ENCODE measurements at regions not wholly inside any gene's neighbourhood (a gene's known extent, or its start where the extent isn't known, plus 50 kb on each side); places are given as distances from the start of the nearest gene placed in this dataset.

DNA sequence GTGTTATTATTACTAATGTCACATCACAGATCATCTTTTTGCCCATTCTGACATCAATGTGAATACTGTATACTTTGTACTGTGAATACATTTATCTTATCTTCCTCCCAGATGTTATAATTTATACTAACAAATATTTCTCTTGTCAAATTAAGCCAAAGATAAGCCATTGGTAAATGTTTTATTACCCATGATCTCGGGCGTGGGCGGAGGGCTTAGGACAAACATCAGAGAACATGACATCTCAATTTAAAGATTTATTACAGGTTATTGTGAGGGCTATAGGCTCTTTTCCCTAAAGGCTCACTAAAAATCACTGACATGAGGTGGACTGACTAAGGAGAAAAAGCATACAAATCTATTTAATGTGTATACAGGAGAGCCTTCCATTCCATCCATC is 58.2 kb upstream of the DGKB start:
- DNase-seq = no peak

DNA sequence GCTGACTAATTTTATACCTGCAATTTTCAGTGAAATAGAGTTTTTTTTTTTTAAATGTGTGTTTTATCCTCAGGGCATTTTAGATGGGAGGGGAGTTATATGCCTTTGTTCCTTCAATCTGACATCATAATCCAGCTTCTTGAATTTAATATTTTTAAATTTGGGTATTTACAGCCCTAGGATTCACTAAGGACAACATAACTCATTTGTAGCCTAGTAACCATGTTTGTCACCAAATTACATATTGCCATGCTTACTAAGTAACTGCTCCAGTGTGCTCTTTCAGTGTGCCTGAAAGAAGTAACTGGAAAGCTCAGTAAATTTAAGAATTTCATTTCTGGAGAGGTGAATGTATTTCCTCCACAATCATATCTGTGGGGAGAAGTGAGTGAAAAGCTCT is 56.8 kb upstream of the DGKB start:
- DNase-seq = no peak

GRCh38 chr7:14954035-14954434 is 51.5 kb upstream of the DGKB start:
- DNase-seq = no peak
